ENCODE measurements at regions not wholly inside any gene's neighbourhood (a gene's known extent, or its start where the extent isn't known, plus 50 kb on each side); places are given as distances from the start of the nearest gene placed in this dataset.

DNA sequence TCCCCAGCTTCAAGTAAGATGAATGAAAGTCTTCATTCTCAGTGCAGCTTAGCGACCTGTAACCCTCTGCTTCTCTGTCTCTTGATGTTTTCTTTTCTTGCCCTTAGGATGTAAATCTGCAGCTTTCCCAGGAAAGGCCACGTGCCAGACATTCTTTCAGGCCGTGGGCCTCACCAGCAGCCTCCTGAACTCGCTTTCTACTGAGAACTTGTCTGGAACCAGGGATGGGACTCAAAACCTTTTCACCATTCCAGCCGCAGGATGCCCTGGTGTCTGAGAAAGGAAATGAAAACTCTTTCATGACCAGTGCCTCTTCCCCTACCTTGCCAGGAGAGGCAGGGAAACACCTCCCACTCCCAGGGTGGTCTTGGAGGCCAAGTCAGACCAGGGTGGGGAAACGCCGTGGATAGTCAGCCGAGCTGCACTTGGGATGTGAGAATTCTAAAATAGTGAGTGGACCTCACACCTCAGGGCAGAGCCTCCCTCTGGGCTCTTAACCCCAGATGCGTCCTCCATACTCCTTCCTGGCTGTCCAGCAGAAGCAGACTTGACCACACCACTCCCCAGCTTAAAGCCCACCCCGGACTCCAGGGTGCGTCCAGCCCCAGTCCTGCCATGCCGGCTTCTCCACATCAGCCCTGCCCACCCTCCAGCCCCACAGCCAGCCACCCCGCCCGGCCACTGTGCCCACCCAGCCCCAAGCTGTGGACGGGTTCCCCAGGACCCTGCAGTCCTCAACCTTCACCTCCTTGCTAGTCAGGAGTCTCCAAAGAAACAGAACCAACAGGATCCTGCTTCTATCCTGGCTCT, 115.5 kb downstream of the TWIST2 start:
- CTCF ChIA-PET: no interaction called here

DNA sequence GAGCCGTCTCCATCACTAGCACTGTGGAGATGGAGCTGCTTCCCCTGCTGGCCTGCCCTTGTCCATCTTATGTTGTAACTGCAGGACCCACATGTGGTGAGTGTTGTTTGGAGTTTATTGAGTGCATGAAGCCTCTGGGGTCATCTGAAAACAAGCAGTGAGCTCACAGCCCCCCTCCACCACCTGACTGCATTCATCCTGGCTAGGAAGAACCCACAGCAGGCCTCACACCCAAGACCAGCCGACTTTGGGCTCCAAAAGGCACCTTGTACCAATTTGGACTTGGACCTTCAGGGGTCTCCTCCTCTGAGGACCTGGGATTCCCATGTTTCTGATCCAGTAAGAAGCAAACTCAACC, 116.1 kb downstream of the TWIST2 start:
- ATAC-seq: no peak
- H3K36me3 ChIP-seq (ENCODE audit: control insufficient read depth, insufficient read depth, low read length): no peaks in the 10 kb centered on the region
- H3K9me3 ChIP-seq (ENCODE audit: control insufficient read depth, insufficient read depth, low read depth, low read length): no peaks in the 10 kb centered on the region
- no peak for DNase-seq (ENCODE audit: low read depth, low spot score)
- in situ Hi-C loops (cut with HindIII; ENCODE audit: low pct_unique_long_range_greater_than_20kb, low sequenced_read_pairs) (no loop called here), intact Hi-C loops (cut with micrococcal nuclease; ENCODE audit: unreplicated experiment) (no loop called here)
- no TSS peak for BruUV-seq (replicated peaks)
- no peaks in the 10 kb centered on the region for H3K4me1 ChIP-seq (ENCODE audit: control insufficient read depth, insufficient read depth, low read length)
- no peak for TF ChIP-seq SIN3A (IDR thresholded peaks at IDR 0.05; ENCODE audit: borderline replicate concordance, insufficient read depth, low read depth, low read length)
- no peak for TF ChIP-seq REST (IDR thresholded peaks at IDR 0.05; ENCODE audit: insufficient read depth in 1 of 2, low read depth in 2 of 2, low read length in 1 of 2)
- no peak for TF ChIP-seq CTCF (IDR thresholded peaks at IDR 0.05)
- no peak for TF ChIP-seq POLR2AphosphoS5 (IDR thresholded peaks at IDR 0.05; ENCODE audit: low read depth, low read length)
- no peak for TF ChIP-seq TCF7L2 (IDR thresholded peaks at IDR 0.05; ENCODE audit: low read depth, low read length)
- no peaks in the 10 kb centered on the region; the same call in 1 of the 2 replicates for H3K27me3 ChIP-seq (ENCODE audit: control insufficient read depth, insufficient read depth, low read length)
- H3K4me3 ChIP-seq (ENCODE audit: low read depth in 2 of 2, low read length in 2 of 2): no peak overlapping the region
- ChIA-PET POLR2A (no interaction called here), CTCF (no interaction called here)
- no peak overlapping the region for H3K27ac ChIP-seq (ENCODE audit: low read length)

More for the DNA sequence above, 115.5 kb downstream of the TWIST2 start:
- POLR2A ChIA-PET: no interaction called here
- ATAC-seq (no peak), DNase-seq (ENCODE audit: low read depth, low spot score) (no peak)
- in situ Hi-C loops (cut with HindIII; ENCODE audit: low pct_unique_long_range_greater_than_20kb, low sequenced_read_pairs): no loop called here
- Histone ChIP-seq H3K36me3 (ENCODE audit: control insufficient read depth, insufficient read depth, low read length) (no peaks in the 10 kb centered on the region), H3K4me1 (ENCODE audit: control insufficient read depth, insufficient read depth, low read length) (no peaks in the 10 kb centered on the region), H3K27ac (ENCODE audit: low read length) (no peak overlapping the region), H3K27me3 (ENCODE audit: control insufficient read depth, insufficient read depth, low read length) (no peaks in the 10 kb centered on the region; the same call in 1 of the 2 replicates), H3K4me3 (ENCODE audit: low read depth in 2 of 2, low read length in 2 of 2) (no peak overlapping the region), H3K9me3 (ENCODE audit: control insufficient read depth, insufficient read depth, low read depth, low read length) (no peaks in the 10 kb centered on the region)
- intact Hi-C loops (cut with micrococcal nuclease; ENCODE audit: unreplicated experiment): no loop called here
- TF ChIP-seq REST (IDR thresholded peaks at IDR 0.05; ENCODE audit: insufficient read depth in 1 of 2, low read depth in 2 of 2, low read length in 1 of 2): no peak
- TF ChIP-seq SIN3A (IDR thresholded peaks at IDR 0.05; ENCODE audit: borderline replicate concordance, insufficient read depth, low read depth, low read length): no peak
- TF ChIP-seq CTCF (IDR thresholded peaks at IDR 0.05): no peak
- no peak for TF ChIP-seq TCF7L2 (IDR thresholded peaks at IDR 0.05; ENCODE audit: low read depth, low read length)
- no peak for TF ChIP-seq POLR2AphosphoS5 (IDR thresholded peaks at IDR 0.05; ENCODE audit: low read depth, low read length)
- no TSS peak for BruUV-seq (replicated peaks)
